T-helper 2 cell treated with Interferon-gamma antibody and Interleukin-4, amounts not matched to agents 5 μg/mL and 100 μg/mL, for 36 hours (primary cell): ENCODE measurements at regions not wholly inside any gene's neighbourhood (a gene's known extent, or its start where the extent isn't known, plus 50 kb on each side); places are given as distances from the start of the nearest gene placed in this dataset.

Experiments used
- DNase-seq: peaks from one replicate; pipeline ENCODE4 v3.0.0; 2021; ENCODE audit warnings: low spot score
- H3K27ac Mint-ChIP-seq: one replicate; pipeline ENCODE4 v1.8.0; 2021; ENCODE audit warnings: mild to moderate bottlenecking, mixed read lengths
- H3K27me3 Mint-ChIP-seq: one replicate; pipeline ENCODE4 v1.8.0; 2021; ENCODE audit warnings: low read depth, mixed read lengths
- H3K36me3 Mint-ChIP-seq: one replicate; pipeline ENCODE4 v1.8.0; 2021; ENCODE audit warnings: low read depth, mixed read lengths
- H3K4me1 Mint-ChIP-seq: one replicate; pipeline ENCODE4 v1.8.0; 2021; ENCODE audit warnings: low read depth, mixed read lengths
- H3K4me3 Mint-ChIP-seq: one replicate; pipeline ENCODE4 v1.8.0; 2022; ENCODE audit warnings: mild to moderate bottlenecking, moderate library complexity, mixed read lengths
- H3K9me3 Mint-ChIP-seq: one replicate; pipeline ENCODE4 v1.8.0; 2021; ENCODE audit warnings: mixed read lengths

DNA sequence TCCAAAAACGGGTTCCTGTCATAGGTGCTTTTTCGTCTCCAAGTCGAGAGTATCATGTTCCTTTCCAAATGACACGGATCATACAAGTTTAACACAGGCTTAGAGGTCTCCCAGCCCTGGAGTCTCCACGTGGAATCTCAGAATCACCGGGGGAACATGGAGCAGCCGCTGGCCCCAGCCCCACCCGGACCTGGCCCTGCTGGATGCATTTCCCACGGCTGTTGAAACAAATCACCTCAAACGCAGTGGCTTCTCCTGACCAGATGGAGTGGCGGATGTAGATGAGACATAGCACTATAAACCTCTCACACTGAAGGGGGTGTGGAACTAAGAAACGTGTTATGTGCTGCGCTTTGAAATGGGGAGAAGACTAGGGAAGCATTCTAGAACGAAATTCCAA lies 70.0 kb upstream of the FRMD1 start:
- no peak for DNase-seq
- Mint-ChIP-seq H3K27ac (no peak overlapping the region), H3K4me3 (no peak overlapping the region), H3K4me1 (no peaks in the 10 kb centered on the region), H3K9me3 (no peaks in the 10 kb centered on the region), H3K27me3 (no peaks in the 10 kb centered on the region), H3K36me3 (no peaks in the 10 kb centered on the region)

DNA sequence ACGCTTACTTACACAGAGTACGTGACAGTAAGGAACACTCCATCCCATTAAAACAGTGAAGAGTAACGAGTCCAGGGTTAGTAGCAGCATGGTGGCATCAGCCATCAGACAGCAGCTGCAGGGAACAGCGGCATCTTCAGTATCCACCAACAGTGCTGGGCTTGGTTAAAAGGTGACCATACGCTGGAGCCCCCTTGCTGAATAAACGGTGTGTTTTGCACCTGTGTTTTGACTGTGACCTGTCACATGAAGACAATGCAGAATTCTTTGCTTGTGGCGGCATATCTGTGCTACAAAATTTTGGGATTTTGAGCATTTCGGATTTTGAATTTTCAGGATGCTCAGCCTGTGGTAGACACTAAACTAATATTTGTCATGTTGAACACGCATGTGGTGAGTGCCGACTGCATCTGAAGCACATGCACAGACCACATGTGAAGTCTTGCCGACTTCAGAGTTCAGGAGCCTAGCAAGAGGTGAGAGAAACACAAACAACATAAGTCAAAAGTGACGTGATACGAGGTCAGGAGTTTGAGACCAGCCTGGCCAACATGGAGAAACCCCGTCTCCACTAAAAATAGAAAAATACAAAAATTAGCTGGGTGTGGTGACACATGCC lies 69.3 kb upstream of the FRMD1 start:
- Mint-ChIP-seq H3K27me3 (no peaks in the 10 kb centered on the region), H3K4me1 (no peaks in the 10 kb centered on the region), H3K27ac (no peak overlapping the region), H3K4me3 (no peak overlapping the region), H3K9me3 (no peaks in the 10 kb centered on the region), H3K36me3 (no peaks in the 10 kb centered on the region)
- no peak for DNase-seq

GRCh38 chr6:168147205-168147738 lies 68.3 kb upstream of the FRMD1 start:
- H3K9me3 Mint-ChIP-seq: no peaks in the 10 kb centered on the region
- no peaks in the 10 kb centered on the region for H3K36me3 Mint-ChIP-seq
- no peak for DNase-seq
- H3K27ac Mint-ChIP-seq: no peak overlapping the region
- H3K27me3 Mint-ChIP-seq: peaks cover 3% of the 10 kb centered on the region
- no peaks in the 10 kb centered on the region for H3K4me1 Mint-ChIP-seq
- no peak overlapping the region for H3K4me3 Mint-ChIP-seq

GRCh38 chr6:168145747-168146596 lies 67.0 kb upstream of the FRMD1 start:
- Mint-ChIP-seq H3K4me3 (no peak overlapping the region), H3K36me3 (no peaks in the 10 kb centered on the region), H3K27ac (no peak overlapping the region), H3K9me3 (no peaks in the 10 kb centered on the region), H3K4me1 (no peaks in the 10 kb centered on the region), H3K27me3 (peaks cover 11% of the 10 kb centered on the region)
- no peak for DNase-seq

- no peaks in the 10 kb centered on the region for H3K36me3 Mint-ChIP-seq
- no peak overlapping the region for H3K4me3 Mint-ChIP-seq
- H3K27ac Mint-ChIP-seq: no peak overlapping the region
- H3K4me1 Mint-ChIP-seq: no peaks in the 10 kb centered on the region
- no peak for DNase-seq
- no peaks in the 10 kb centered on the region for H3K9me3 Mint-ChIP-seq
- peaks cover 15% of the 10 kb centered on the region for H3K27me3 Mint-ChIP-seq
These were observed 60.1 kb upstream of the FRMD1 start for GRCh38 chr6:168139121-168139520.

DNA sequence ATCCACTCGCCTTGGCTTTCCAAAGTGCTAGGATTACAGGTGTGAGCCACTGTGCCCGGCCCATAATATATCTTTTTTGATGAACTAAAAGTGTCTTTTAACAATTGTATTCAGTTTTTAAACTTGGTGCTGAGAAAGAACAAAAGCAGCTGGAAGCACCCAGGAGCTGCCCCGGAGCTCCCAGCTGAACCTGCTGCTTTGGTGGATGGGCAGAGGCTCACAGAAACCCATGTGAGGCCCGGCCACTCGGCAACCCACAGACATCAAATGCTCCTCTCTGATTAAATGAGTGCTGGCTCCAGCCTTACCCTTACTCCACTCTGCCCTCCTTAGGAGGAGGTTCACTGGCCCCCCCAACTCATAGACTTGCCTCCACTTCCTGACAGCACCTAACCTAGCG lies 59.4 kb upstream of the FRMD1 start:
- Mint-ChIP-seq H3K4me1 (no peaks in the 10 kb centered on the region), H3K9me3 (no peaks in the 10 kb centered on the region)

DNA sequence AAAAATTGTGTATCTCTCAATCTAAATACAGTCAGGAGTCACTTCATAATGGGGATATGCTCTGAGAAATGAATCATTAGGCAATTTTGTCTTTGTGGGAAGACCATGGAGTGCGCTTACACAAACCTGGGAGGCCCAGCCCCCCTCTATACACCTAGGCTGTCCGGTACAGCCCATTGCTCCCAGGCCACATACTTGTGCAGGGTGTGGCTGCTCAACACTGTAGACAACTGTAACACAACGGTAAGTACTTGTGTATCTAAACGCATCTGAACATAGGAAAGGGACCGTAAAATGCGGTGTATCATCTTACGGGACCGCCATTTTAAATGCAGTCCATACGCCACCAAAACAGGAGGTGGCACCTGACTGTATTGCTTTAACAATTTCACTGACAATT lies 58.0 kb upstream of the FRMD1 start:
- Mint-ChIP-seq H3K4me1 (no peaks in the 10 kb centered on the region), H3K36me3 (no peaks in the 10 kb centered on the region), H3K27ac (no peak overlapping the region), H3K9me3 (no peaks in the 10 kb centered on the region), H3K4me3 (no peak overlapping the region), H3K27me3 (peaks cover 26% of the 10 kb centered on the region)
- DNase-seq: no peak

More for the DNA sequence above, 59.4 kb upstream of the FRMD1 start:
- H3K36me3 Mint-ChIP-seq: no peaks in the 10 kb centered on the region
- DNase-seq: no peak
- H3K4me3 Mint-ChIP-seq: no peak overlapping the region
- peaks cover 18% of the 10 kb centered on the region for H3K27me3 Mint-ChIP-seq
- no peak overlapping the region for H3K27ac Mint-ChIP-seq

DNA sequence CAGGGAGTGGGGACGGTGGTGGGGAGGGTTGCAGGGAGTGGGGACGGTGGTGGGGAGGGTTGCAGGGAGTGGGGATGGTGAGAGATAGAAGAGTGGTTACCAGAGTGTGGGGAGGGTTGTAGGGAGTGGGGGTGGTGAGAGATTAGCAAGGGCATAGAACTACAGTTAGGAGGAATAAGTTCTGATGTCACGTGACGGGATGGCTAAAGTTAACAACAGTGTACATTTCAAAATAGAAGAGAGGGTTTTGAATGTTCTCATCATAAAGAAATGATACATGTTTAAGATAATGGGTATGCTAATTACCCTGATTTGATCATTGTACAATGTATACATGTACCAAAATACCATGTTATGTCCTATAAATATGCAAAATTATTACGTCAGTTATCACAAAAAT lies 57.6 kb upstream of the FRMD1 start:
- H3K4me1 Mint-ChIP-seq: no peaks in the 10 kb centered on the region
- H3K36me3 Mint-ChIP-seq: no peaks in the 10 kb centered on the region
- no peak for DNase-seq
- H3K9me3 Mint-ChIP-seq: no peaks in the 10 kb centered on the region
- H3K27ac Mint-ChIP-seq: no peak overlapping the region
- H3K27me3 Mint-ChIP-seq: peaks cover 25% of the 10 kb centered on the region
- no peak overlapping the region for H3K4me3 Mint-ChIP-seq

DNA sequence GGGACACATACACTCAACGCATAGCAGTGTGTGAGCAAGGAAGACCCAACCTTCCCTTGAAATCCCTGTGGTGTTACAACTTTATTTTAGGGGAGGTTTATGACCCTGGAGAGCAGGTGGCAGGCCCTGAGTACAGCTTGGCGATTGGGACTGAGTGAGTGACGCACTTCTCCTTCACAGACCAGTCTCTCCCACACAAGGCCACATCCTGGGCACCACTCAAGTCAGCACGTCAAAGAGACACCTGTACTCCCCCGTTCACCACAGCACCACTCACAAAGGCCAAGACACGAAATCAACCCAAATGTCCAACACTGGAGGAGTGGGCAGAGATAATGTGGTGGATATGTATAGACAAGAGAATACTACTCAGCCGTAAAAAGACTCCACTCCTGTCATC lies 57.0 kb upstream of the FRMD1 start:
- H3K9me3 Mint-ChIP-seq: no peaks in the 10 kb centered on the region
- no peak overlapping the region for H3K27ac Mint-ChIP-seq
- DNase-seq: no peak
- no peaks in the 10 kb centered on the region for H3K36me3 Mint-ChIP-seq
- no peak overlapping the region for H3K4me3 Mint-ChIP-seq
- no peaks in the 10 kb centered on the region for H3K4me1 Mint-ChIP-seq
- peaks cover 28% of the 10 kb centered on the region for H3K27me3 Mint-ChIP-seq

GRCh38 chr6:168134560-168135201 lies 55.7 kb upstream of the FRMD1 start:
- Mint-ChIP-seq H3K9me3 (no peaks in the 10 kb centered on the region), H3K27me3 (peaks cover 24% of the 10 kb centered on the region), H3K4me1 (no peaks in the 10 kb centered on the region), H3K4me3 (no peak overlapping the region), H3K27ac (no peak overlapping the region), H3K36me3 (no peaks in the 10 kb centered on the region)
- no peak for DNase-seq

- no peak for DNase-seq
- Mint-ChIP-seq H3K27ac (no peak overlapping the region), H3K4me3 (no peak overlapping the region)
These were observed 54.9 kb upstream of the FRMD1 start for GRCh38 chr6:168133687-168134559.

DNA sequence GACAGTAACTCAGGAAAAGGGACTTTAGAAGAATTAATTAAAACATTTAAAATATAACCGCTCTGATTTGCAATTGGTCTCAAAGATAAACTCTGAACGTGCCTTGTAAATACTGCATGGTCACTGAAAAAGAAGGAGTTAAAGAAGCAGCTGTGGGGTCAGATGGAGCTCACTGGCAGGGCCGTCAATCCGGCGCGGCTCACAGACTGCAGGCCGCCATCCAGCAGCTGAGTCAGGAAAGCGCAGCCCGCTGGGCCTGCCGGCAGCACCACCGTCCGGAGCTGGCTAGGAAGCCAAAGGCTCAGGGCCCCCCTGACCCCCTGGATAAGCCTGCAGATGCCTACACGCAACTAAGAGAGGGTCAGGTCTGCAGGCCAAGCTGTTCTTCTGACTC lies 54.2 kb upstream of the FRMD1 start:
- Mint-ChIP-seq H3K4me1 (no peaks in the 10 kb centered on the region), H3K4me3 (no peak overlapping the region), H3K27me3 (peaks cover 24% of the 10 kb centered on the region), H3K27ac (no peak overlapping the region), H3K9me3 (no peaks in the 10 kb centered on the region), H3K36me3 (no peaks in the 10 kb centered on the region)
- DNase-seq: no peak

More at GRCh38 chr6:168133687-168134559, 54.9 kb upstream of the FRMD1 start:
- H3K36me3 Mint-ChIP-seq: no peaks in the 10 kb centered on the region
- H3K9me3 Mint-ChIP-seq: no peaks in the 10 kb centered on the region
- H3K4me1 Mint-ChIP-seq: no peaks in the 10 kb centered on the region
- H3K27me3 Mint-ChIP-seq: peaks cover 24% of the 10 kb centered on the region

DNA sequence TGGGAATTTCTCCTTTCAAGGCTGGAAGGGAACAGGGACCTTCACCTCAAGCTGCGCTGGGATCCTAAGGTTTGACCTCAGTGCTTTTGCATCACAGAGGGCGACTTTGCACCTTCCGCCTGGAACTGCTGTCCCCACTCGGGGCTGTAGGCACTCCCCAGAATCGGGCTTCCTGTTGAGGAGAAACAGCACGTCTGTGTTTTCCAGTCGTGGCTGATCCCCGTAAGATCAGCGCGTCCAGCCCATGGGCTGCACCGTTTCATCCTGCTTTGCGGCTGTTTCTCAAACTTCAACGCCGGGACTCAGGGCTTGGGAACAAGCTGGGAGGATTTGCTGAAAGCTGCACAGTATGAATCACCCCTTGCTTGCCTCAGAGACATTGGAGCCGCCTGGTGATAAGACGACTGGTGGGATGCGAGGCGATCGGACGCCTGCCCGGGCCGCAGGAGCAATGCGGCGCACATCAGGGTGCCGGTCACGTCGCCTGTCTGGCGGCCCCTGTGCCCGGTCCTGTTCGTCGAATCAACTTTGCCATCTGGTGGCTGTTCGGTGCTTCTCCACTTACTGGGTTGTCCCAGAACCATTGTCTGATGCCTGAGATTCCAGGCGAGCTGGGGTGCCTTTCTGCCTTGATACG lies 53.6 kb upstream of the FRMD1 start:
- Mint-ChIP-seq H3K9me3 (no peaks in the 10 kb centered on the region), H3K27me3 (peaks cover 24% of the 10 kb centered on the region), H3K4me3 (no peak overlapping the region), H3K36me3 (no peaks in the 10 kb centered on the region), H3K27ac (no peak overlapping the region), H3K4me1 (no peaks in the 10 kb centered on the region)
- DNase-seq: no peak
